ENCODE measurements at regions not wholly inside any gene's neighbourhood (a gene's known extent, or its start where the extent isn't known, plus 50 kb on each side); places are given as distances from the start of the nearest gene placed in this dataset.

GRCh38 chr5:85517386-85517785, 1100.4 kb upstream of the COX7C start:
- TF ChIP-seq CTCF (IDR thresholded peaks at IDR 0.05), result no peak
- no peak for TF ChIP-seq EP300 (IDR thresholded peaks at IDR 0.05)
